Small intestine (tissue), 7 donors: ENCODE measurements at regions not wholly inside any gene's neighbourhood (a gene's known extent, or its start where the extent isn't known, plus 50 kb on each side); places are given as distances from the start of the nearest gene placed in this dataset.

ENCODE experiments used
- DNase-seq, 2 donors: peaks; one replicate each; pipeline versions ENCODE4 v3.0.0 to v3.0.0-alpha.2; 2013
- FAIRE-seq: peaks from 2 replicates; lab custom pipeline; 2012; peaks lifted over from hg19 to GRCh38; lab: Jason Lieb, UNC
- H3K27ac ChIP-seq, 3 donors: one replicate each; pipeline ENCODE4 v1.5.1; 2013; ENCODE audit warnings: low read length in 2 of 3, mild to moderate bottlenecking in 2 of 3, control low read depth in 1 of 3, inconsistent platforms in 1 of 3, low read depth in 1 of 3, moderate library complexity in 1 of 3
- H3K27me3 ChIP-seq, 3 donors: one replicate each; pipeline ENCODE4 v1.6.1; 2013; ENCODE audit warnings: low read length in 3 of 3, inconsistent platforms in 1 of 3; ENCODE audit not compliant: control insufficient read depth in 3 of 3, insufficient read depth in 3 of 3
- H3K36me3 ChIP-seq, 3 donors: one replicate each; pipeline ENCODE4 v1.6.1; 2013; ENCODE audit warnings: low read length in 3 of 3, inconsistent platforms in 1 of 3, low read depth in 1 of 3, mild to moderate bottlenecking in 1 of 3, moderate library complexity in 1 of 3; ENCODE audit not compliant: control insufficient read depth in 3 of 3, insufficient read depth in 2 of 3
- H3K4me1 ChIP-seq, 3 donors: one replicate each; pipeline ENCODE4 v1.6.1; 2013; ENCODE audit warnings: low read length in 2 of 3, inconsistent platforms in 1 of 3, low read depth in 1 of 3, mild to moderate bottlenecking in 1 of 3, moderate library complexity in 1 of 3; ENCODE audit not compliant: control insufficient read depth in 3 of 3, insufficient read depth in 2 of 3
- H3K4me3 ChIP-seq, 3 donors: one replicate each; pipeline ENCODE4 v1.5.1; 2013; ENCODE audit warnings: low read length in 3 of 3, control low read depth in 1 of 3, inconsistent platforms in 1 of 3, low read depth in 1 of 3, mild to moderate bottlenecking in 1 of 3, moderate library complexity in 1 of 3
- H3K9me3 ChIP-seq, 2 donors: one replicate each; pipeline ENCODE4 v1.6.1; 2013; ENCODE audit warnings: low read depth in 1 of 2, low read length in 1 of 2; ENCODE audit not compliant: control insufficient read depth in 2 of 2, insufficient read depth in 1 of 2
- WGBS, 3 donors: extraction: QIAGEN DNeasy Blood & Tissue Kit; methylation state at CpG; one replicate each; pipeline ENCODE4 v1.1.7; 2013; 5-methylcytosine and 5-hydroxymethylcytosine counted together
- donor health status: healthy with polysubstance abuse.
- donor health status: control.
- donor health status: control.
- donor health status: Bipolar disorder and iron deficiency.
- donor health status: healthy.

DNA sequence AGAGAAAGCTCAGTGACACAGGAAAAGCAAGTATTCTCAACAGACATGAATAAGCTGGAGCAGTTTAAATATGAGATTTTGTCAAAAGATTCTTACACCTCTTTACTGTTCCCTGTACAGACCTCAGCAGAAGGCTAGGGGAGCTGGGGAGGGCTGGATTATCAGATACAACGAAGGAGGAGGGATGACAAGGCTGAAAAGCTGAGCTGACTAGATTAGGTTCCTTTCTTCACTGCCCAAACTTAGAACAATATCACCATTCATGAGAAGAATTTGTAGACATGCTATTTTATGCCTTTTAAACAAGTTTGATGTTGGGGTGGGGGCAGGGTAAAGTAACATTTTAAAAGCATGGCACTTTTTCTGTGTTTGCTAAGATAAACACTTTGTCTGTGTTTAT is 611.1 kb downstream of the AACS start:
- DNase-seq (no peak), FAIRE-seq (no peak)
- 4 to 13% (median 10%) methylated on average over 1 of the region's 1 CpG for WGBS, 3 donors

DNA sequence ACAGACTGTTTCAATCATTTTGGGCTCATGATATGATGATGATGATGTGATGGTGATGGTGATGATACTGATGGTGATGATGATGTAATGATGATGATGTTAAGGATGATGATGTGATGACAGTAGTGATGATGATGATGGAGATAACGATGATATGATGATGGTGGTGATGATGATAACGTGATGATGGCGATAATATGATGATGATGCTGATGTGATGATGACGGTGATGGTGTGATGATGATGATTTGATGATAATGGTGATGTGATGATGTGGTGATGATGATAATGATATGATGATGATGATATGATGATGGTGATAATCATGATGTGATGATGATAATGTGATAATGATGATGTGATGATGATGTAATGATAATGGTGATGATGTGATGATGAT is 612.6 kb downstream of the AACS start:
- H3K4me3 ChIP-seq: no peak overlapping the region
- H3K4me1 ChIP-seq: no peaks in the 10 kb centered on the region
- FAIRE-seq (no peak), DNase-seq (no peak)
- 83 to 89% (median 86%) methylated on average over 4 of the region's 4 CpGs for WGBS, 3 donors
- no peak overlapping the region for H3K27ac ChIP-seq
- H3K27me3 ChIP-seq: no peaks in the 10 kb centered on the region
- no peaks in the 10 kb centered on the region for H3K36me3 ChIP-seq
- H3K9me3 ChIP-seq: no peaks in the 10 kb centered on the region

More for the DNA sequence above, 611.1 kb downstream of the AACS start:
- Histone ChIP-seq H3K9me3 (no peaks in the 10 kb centered on the region), H3K27ac (no peak overlapping the region), H3K4me3 (no peak overlapping the region), H3K27me3 (no peaks in the 10 kb centered on the region), H3K4me1 (no peaks in the 10 kb centered on the region), H3K36me3 (no peaks in the 10 kb centered on the region)

DNA sequence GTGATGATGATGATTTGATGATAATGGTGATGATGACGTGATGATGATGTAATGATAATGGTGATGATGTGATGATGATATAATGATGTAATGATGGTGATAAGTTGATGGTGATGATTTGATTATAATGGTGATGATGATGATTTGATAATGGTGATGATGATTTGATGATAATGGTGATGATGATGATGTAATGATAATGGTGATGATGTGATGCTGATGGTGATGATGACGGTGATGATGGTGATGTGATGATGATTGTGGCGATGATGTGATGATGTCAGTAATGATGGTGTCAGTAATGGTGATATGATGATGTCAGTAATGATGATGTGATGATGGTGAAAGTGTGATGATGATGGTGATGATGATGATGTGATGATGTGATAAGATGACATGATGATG is 613.4 kb downstream of the AACS start:
- DNase-seq: no peak
- FAIRE-seq: no peak
- Histone ChIP-seq H3K27me3 (no peaks in the 10 kb centered on the region), H3K4me3 (no peak overlapping the region), H3K36me3 (no peaks in the 10 kb centered on the region), H3K9me3 (no peaks in the 10 kb centered on the region), H3K27ac (no peak overlapping the region), H3K4me1 (no peaks in the 10 kb centered on the region)
- WGBS, 3 donors: 72 to 84% (median 81%) methylated on average over 3 of the region's 3 CpGs

DNA sequence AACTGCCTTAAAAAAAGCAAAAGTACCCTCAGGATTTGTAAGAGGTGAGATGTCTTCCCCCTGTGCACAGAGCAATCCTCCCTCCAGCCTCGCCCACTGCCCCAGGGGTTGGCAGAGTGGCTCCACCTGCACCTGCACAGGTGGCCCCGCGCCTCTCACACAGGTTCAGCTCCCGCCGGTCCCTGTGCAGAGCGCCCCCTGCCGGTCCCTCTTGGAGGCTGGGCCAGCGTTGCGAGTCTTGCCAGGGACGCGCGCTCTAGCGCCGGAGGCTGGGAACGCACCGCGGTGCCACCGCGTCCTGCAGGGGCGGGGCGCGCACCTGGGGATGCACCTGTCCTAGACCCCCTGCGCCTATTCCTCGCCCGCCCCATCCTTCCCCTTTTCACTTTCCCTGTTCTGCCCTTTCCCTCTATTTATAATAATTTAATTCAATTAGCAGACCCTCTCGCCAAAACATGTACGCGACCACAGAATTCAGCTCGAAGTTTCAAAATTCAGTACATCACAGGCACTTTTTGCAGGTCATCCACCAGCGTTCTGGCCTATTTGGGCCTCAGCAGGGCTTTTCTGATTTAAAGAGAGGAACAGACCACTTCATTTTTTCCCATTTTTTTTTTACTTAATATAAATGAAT is 618.6 kb downstream of the AACS start:
- H3K27ac ChIP-seq: no peak overlapping the region
- WGBS, 3 donors: 13 to 29% (median 23%) methylated on average over 29 to 30 of the region's 30 CpGs
- H3K27me3 ChIP-seq: peaks cover 0 to 1% (median 0%) of the 10 kb centered on the region in 3 donors
- H3K36me3 ChIP-seq: no peaks in the 10 kb centered on the region
- no peak overlapping the region for H3K4me3 ChIP-seq
- FAIRE-seq: no peak
- no peaks in the 10 kb centered on the region for H3K9me3 ChIP-seq
- no peaks in the 10 kb centered on the region for H3K4me1 ChIP-seq
- DNase-seq: peak in 1 of 2 donors; percentile 40

DNA sequence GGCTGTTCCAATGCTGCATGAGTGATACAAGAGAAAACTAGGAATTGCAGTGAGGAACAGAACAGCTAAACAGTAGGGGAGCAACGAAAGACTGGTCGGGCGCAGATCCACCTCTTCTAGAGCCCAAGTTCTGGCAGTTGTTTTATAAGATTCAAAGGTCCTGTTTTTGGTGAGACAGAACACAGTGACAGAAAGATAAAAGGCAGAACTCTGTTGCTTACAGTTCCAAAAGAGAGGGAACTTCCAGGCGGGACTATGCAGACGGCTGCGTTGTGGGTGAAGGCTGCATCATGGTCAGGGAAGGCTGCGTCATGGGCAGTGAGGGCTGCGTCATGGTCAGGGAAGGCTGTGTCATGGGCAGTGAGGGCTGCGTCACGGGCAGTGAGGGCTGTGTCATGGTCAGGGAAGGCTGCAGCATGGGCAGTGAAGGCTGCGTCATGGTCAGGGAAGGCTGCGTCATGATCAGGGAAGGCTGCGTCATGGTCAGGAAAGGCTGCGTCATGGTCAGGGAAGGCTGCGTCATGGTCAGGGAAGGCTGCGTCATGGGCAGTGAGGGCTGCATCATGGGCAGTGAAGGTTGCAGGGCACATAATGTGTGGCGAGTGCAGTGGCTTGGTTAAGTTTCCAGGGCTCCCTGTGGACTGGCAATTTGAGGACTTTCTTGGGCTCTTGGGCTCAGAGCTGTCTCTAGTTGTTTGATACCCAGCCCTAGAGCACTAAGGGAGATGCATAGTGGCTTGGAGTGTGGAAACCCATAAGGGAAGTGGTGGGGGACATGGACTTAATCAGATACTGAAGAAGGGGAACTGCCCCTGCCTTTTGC is 619.9 kb downstream of the AACS start:
- no peaks in the 10 kb centered on the region for H3K36me3 ChIP-seq
- DNase-seq (no peak), FAIRE-seq (no peak)
- no peak overlapping the region for H3K4me3 ChIP-seq
- no peaks in the 10 kb centered on the region for H3K4me1 ChIP-seq
- WGBS, 3 donors: 86 to 91% (median 86%) methylated on average over 17 of the region's 17 CpGs
- no peak overlapping the region for H3K27ac ChIP-seq
- peaks cover 0 to 1% (median 0%) of the 10 kb centered on the region in 3 donors for H3K27me3 ChIP-seq
- no peaks in the 10 kb centered on the region for H3K9me3 ChIP-seq

DNA sequence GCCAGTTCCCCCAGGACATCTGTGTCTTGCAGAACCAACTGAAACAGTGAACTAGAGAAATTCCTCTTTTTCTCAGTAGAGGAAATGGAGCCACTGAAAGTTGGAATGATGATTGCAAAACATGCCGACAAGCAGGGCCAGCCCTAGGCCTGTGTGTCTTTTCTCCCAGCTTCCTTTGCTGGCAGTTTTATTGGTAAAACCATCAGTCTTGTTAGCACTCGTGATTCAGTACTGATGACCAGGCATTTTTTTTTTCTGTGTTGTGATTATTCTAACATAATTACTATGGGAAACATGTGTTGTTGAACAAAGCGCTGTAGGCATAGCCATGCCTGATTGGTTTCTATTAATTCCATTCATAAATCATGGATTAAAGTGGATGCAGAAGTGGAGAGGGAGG is 620.7 kb downstream of the AACS start:
- H3K4me1 ChIP-seq: no peaks in the 10 kb centered on the region
- H3K27ac ChIP-seq: no peak overlapping the region
- no peaks in the 10 kb centered on the region for H3K9me3 ChIP-seq
- DNase-seq (no peak), FAIRE-seq (no peak)
- H3K36me3 ChIP-seq: no peaks in the 10 kb centered on the region
- no peak overlapping the region for H3K4me3 ChIP-seq
- WGBS, 3 donors: 37 to 58% (median 50%) methylated on average over 3 of the region's 3 CpGs
- H3K27me3 ChIP-seq: peaks cover 0 to 1% (median 0%) of the 10 kb centered on the region in 3 donors

DNA sequence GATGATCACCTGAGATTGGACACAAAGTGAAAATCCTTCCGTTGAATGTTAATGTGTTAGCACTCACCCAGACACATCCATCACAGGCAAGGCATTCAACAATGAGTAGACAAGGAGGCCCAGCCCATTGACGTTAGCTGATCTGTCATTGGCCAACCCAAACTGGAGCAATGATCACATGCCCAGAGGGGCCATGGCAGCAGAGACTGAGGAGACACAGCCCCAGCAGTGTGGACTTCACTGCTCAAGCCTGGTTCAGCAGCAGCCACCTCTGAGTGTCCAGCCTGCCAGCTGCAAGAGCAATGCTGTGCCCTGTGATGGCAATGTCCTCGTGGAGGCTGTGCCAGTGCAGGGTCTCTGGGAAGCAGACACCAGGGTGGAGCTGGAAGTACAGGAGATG is 622.2 kb downstream of the AACS start:
- Histone ChIP-seq H3K27ac (no peak overlapping the region), H3K4me1 (no peaks in the 10 kb centered on the region), H3K27me3 (peaks cover 0 to 1% (median 0%) of the 10 kb centered on the region in 3 donors), H3K36me3 (no peaks in the 10 kb centered on the region), H3K9me3 (no peaks in the 10 kb centered on the region), H3K4me3 (no peak overlapping the region)
- FAIRE-seq (no peak), DNase-seq (no peak)
- 49 to 67% (median 59%) methylated on average over 3 of the region's 3 CpGs for WGBS, 3 donors

DNA sequence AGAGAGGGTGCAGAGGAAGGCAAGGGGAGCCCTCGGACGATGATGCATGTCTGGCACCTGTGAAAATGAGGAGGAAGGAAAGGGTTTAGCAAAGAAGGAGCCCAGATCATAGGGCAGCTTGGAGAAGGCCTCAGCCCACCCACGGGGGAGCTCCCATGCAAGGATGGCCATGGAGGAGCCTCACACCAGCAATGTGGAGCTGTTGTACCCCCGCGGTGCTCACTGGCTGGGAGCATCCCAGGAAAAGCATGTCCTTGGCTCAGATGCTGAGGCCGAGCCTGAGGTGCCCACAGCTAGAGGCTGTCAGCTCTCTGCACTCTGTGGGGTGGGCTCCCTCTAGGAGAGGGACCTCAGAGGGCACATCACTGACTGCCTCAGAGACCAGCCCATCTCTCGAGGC is 622.6 kb downstream of the AACS start:
- Histone ChIP-seq H3K4me1 (no peaks in the 10 kb centered on the region), H3K36me3 (no peaks in the 10 kb centered on the region), H3K9me3 (no peaks in the 10 kb centered on the region), H3K27ac (no peak overlapping the region), H3K27me3 (peaks cover 0 to 1% (median 0%) of the 10 kb centered on the region in 3 donors), H3K4me3 (no peak overlapping the region)
- no peak for FAIRE-seq
- DNase-seq: no peak
- WGBS, 3 donors: 71 to 77% (median 75%) methylated on average over 7 of the region's 7 CpGs
